PC-9 (cell line): ENCODE measurements at regions not wholly inside any gene's neighbourhood (a gene's known extent, or its start where the extent isn't known, plus 50 kb on each side); places are given as distances from the start of the nearest gene placed in this dataset.

ENCODE experiments used
- BruUV-seq: library from RNA; stranded (reverse); fragments of 400-500 nt; replicated peaks from 2 replicates; lab custom pipeline; 2021; lab: Mats Ljungman, UMichigan
- CTCF ChIA-PET: fragments of 300-600 bp; sonication (Branson Sonifier 250); formaldehyde crosslinking; loops from one replicate; lab custom pipeline; 2022; ENCODE audit warnings: antibody characterized with exemption; lab: Charles Lee
- POLR2A ChIA-PET: fragments of 300-600 bp; sonication (Branson Sonifier 250); formaldehyde crosslinking; loops from one replicate; lab custom pipeline; 2022; ENCODE audit warnings: antibody characterized with exemption; ENCODE audit not compliant: unreplicated experiment; lab: Charles Lee
- DNase-seq, 2 experiments: peaks; one replicate each; pipeline versions ENCODE4 v3.0.0 to v3.0.0-alpha.2; 2015 to 2022; ENCODE audit warnings: mixed read lengths in 1 of 2
- H2AFZ ChIP-seq: fragments of 200-600 bp; sonication (generic); 2 replicates; pipeline ENCODE4 v1.8.1; 2017; ENCODE audit warnings: antibody characterized with exemption
- H3F3A ChIP-seq: fragments of 200-600 bp; sonication (generic); 2 replicates; pipeline ENCODE4 v1.8.1; 2017; ENCODE audit warnings: antibody characterized with exemption, mild to moderate bottlenecking, low read depth; ENCODE audit not compliant: insufficient read depth
- H3K27ac ChIP-seq: fragments of 200-600 bp; sonication (generic); 2 replicates; pipeline ENCODE4 v1.6.1; 2016; ENCODE audit warnings: mixed run types
- H3K27me3 ChIP-seq: fragments of 200-600 bp; sonication (generic); 2 replicates; pipeline ENCODE4 v1.6.1; 2016; ENCODE audit warnings: low read depth, mixed run types; ENCODE audit not compliant: insufficient read depth
- H3K36me3 ChIP-seq: fragments of 200-600 bp; sonication (generic); 2 replicates; pipeline ENCODE4 v1.6.1; 2016; ENCODE audit warnings: low read depth, mixed run types
- H3K4me1 ChIP-seq: fragments of 200-600 bp; sonication (generic); replicated peaks from 2 replicates; pipeline ENCODE4 v1.6.1; 2016; ENCODE audit warnings: mixed run types; ENCODE audit not compliant: insufficient read depth
- H3K4me2 ChIP-seq: fragments of 200-600 bp; sonication (generic); 2 replicates; pipeline ENCODE4 v1.6.1; 2017; ENCODE audit warnings: mixed run types
- H3K4me3 ChIP-seq: fragments of 200-600 bp; sonication (generic); 2 replicates; pipeline ENCODE4 v1.6.1; 2016; ENCODE audit warnings: mixed run types
- H3K79me2 ChIP-seq: fragments of 200-600 bp; sonication (generic); 2 replicates; pipeline ENCODE4 v1.6.1; 2017; ENCODE audit warnings: low read depth, mixed run types
- H3K9me2 ChIP-seq: fragments of 200-600 bp; sonication (generic); 2 replicates; pipeline ENCODE4 v1.8.1; 2017; ENCODE audit warnings: mild to moderate bottlenecking; ENCODE audit not compliant: insufficient read depth
- H3K9me3 ChIP-seq: fragments of 200-600 bp; sonication (generic); 2 replicates; pipeline ENCODE4 v1.8.1; 2016; ENCODE audit warnings: low read depth; ENCODE audit not compliant: insufficient read depth
- H4K20me1 ChIP-seq: fragments of 200-600 bp; sonication (generic); 2 replicates; pipeline ENCODE4 v1.8.1; 2017; ENCODE audit not compliant: insufficient read depth
- EZH2 ChIP-seq: fragments of 200-600 bp; sonication (generic); IDR thresholded peaks from 2 replicates; pipeline ENCODE4 v1.8.0; 2017; ENCODE audit warnings: antibody characterized with exemption, low read depth
- intact Hi-C: fragments of 100-400 bp; cut with micrococcal nuclease; formaldehyde crosslinking; loops from one replicate; pipeline ENCODE4 v1.10.0; 2022; ENCODE audit not compliant: unreplicated experiment
- TF ChIP-seq, protein P1 (sequence below): fragments of 200-600 bp; sonication (generic); conservative IDR thresholded peaks from 2 replicates; pipeline ENCODE4 v1.6.1; 2017; ENCODE audit warnings: mixed run types, antibody characterized with exemption, mild to moderate bottlenecking, moderate library complexity

DNA sequence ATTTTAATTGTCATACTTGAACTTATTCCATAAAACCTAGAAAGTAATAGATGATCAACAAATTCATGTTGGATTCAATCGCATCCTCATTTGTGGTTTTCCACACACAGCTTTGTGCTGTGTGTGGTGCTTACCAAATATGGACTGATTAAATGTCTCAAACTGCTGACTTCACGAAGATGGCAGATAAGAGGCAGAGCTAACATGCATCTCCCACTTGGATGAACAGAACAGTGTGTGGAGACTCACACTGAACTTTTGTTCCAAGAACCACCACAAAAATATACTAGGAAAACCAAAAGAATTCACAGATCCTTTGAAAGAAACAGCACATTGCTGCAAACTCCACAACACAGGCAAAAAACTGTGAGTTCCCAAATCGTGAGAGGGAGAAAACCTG lies 603.7 kb downstream of the TENT5A start:
- H4K20me1 ChIP-seq: no peaks in the 10 kb centered on the region
- BruUV-seq: no TSS peak
- H2AFZ ChIP-seq: no peak overlapping the region
- H3K4me2 ChIP-seq: no peak overlapping the region
- H3K36me3 ChIP-seq: no peaks in the 10 kb centered on the region
- H3K27ac ChIP-seq: no peak overlapping the region
- POLR2A ChIA-PET: no interaction called here
- H3K27me3 ChIP-seq: no peaks in the 10 kb centered on the region
- H3K9me2 ChIP-seq: no peaks in the 10 kb centered on the region
- H3K4me1 ChIP-seq: no peaks in the 10 kb centered on the region
- intact Hi-C loops: no loop called here
- TF ChIP-seq EZH2: no peak
- TF ChIP-seq, protein P1, sequence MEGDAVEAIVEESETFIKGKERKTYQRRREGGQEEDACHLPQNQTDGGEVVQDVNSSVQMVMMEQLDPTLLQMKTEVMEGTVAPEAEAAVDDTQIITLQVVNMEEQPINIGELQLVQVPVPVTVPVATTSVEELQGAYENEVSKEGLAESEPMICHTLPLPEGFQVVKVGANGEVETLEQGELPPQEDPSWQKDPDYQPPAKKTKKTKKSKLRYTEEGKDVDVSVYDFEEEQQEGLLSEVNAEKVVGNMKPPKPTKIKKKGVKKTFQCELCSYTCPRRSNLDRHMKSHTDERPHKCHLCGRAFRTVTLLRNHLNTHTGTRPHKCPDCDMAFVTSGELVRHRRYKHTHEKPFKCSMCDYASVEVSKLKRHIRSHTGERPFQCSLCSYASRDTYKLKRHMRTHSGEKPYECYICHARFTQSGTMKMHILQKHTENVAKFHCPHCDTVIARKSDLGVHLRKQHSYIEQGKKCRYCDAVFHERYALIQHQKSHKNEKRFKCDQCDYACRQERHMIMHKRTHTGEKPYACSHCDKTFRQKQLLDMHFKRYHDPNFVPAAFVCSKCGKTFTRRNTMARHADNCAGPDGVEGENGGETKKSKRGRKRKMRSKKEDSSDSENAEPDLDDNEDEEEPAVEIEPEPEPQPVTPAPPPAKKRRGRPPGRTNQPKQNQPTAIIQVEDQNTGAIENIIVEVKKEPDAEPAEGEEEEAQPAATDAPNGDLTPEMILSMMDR: no peak
- H3K9me3 ChIP-seq: 0 out of 2 replicates have a peak, but pooled peaks cover 5% of the 10 kb centered on the region
- H3K4me3 ChIP-seq: no peak overlapping the region
- no peaks in the 10 kb centered on the region for H3F3A ChIP-seq
- no peak for DNase-seq
- CTCF ChIA-PET: no interaction called here
- H3K79me2 ChIP-seq: no peaks in the 10 kb centered on the region

DNA sequence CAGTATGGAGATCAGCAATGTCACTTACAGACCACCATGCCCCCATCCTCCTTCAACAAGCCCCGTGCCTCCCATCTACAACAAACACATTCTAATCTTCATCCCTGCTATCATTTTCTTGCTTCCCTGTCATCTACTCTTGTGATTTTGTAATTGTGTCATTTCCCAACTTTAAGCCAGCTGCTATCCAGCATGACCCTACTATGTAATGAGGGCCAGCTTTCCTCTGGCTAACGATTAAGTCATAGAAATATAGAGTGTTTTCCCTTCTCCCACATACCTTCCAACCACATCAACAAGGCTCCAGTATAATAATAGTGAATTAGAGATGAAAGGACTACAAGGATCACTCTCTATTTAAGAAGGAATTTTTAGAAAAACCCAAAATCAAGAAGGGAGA lies 607.0 kb downstream of the TENT5A start:
- intact Hi-C loops: no loop called here
- Histone ChIP-seq H3K9me3 (no peaks in the 10 kb centered on the region), H4K20me1 (no peaks in the 10 kb centered on the region), H3K27me3 (no peaks in the 10 kb centered on the region), H3K9me2 (no peaks in the 10 kb centered on the region), H3K4me2 (no peak overlapping the region), H2AFZ (no peak overlapping the region), H3F3A (no peaks in the 10 kb centered on the region), H3K4me1 (no peaks in the 10 kb centered on the region), H3K79me2 (no peaks in the 10 kb centered on the region), H3K4me3 (no peak overlapping the region), H3K27ac (no peak overlapping the region), H3K36me3 (no peaks in the 10 kb centered on the region)
- TF ChIP-seq EZH2: no peak
- TF ChIP-seq, protein P1: no peak
- no TSS peak for BruUV-seq
- ChIA-PET CTCF (no interaction called here), POLR2A (no interaction called here)
- no peak for DNase-seq

DNA sequence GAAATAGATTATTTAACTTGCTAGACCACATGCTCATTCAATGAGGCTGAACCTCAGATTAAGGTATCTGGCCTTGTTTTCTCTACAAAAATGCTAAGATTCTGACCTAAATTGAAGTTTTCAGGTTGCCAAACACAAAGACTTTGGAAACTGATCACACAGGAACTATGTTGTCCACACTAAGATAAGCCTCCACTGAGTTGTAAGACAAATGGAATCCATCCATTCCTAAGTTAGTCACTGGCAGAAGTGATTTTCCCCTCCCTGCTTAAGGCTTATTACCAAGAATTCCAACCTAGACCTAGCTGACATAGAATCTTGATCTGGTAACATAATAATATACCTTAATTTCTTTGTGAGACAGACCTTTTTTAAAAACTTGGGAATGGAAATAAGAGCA lies 608.1 kb downstream of the TENT5A start:
- intact Hi-C loops: no loop called here
- POLR2A ChIA-PET: no interaction called here
- no peaks in the 10 kb centered on the region for H3K9me2 ChIP-seq
- no peak overlapping the region for H2AFZ ChIP-seq
- H3K27me3 ChIP-seq: no peaks in the 10 kb centered on the region
- no peaks in the 10 kb centered on the region for H3K4me1 ChIP-seq
- H3F3A ChIP-seq: no peaks in the 10 kb centered on the region
- CTCF ChIA-PET: no interaction called here
- H3K4me3 ChIP-seq: no peak overlapping the region
- H3K79me2 ChIP-seq: no peaks in the 10 kb centered on the region
- no peaks in the 10 kb centered on the region for H3K36me3 ChIP-seq
- BruUV-seq: no TSS peak
- no peak for DNase-seq
- H3K27ac ChIP-seq: no peak overlapping the region
- TF ChIP-seq, protein P1: no peak
- TF ChIP-seq EZH2: no peak
- no peaks in the 10 kb centered on the region for H4K20me1 ChIP-seq
- H3K4me2 ChIP-seq: no peak overlapping the region
- H3K9me3 ChIP-seq: no peaks in the 10 kb centered on the region
